H9 (cell line): ENCODE measurements at regions not wholly inside any gene's neighbourhood (a gene's known extent, or its start where the extent isn't known, plus 50 kb on each side); places are given as distances from the start of the nearest gene placed in this dataset.

Source experiments
- DNase-seq: peaks from one replicate; pipeline ENCODE4 v3.0.0-alpha.2; 2017
- H2AFZ ChIP-seq: one replicate; pipeline ENCODE4 v1.6.1; 2013; ENCODE audit warnings: mild to moderate bottlenecking, low read length, control low read depth, moderate library complexity
- H2AK5ac ChIP-seq: 2 replicates; pipeline ENCODE4 v1.6.1; 2013; ENCODE audit warnings: low read length, control low read depth, mixed read lengths; ENCODE audit not compliant: insufficient read length
- H2BK120ac ChIP-seq: one replicate; pipeline ENCODE4 v1.6.1; 2013; ENCODE audit warnings: low read depth, mild to moderate bottlenecking, low read length, control low read depth, inconsistent platforms; ENCODE audit not compliant: poor library complexity, severe bottlenecking
- H2BK12ac ChIP-seq: 2 replicates; pipeline ENCODE4 v1.6.1; 2013; ENCODE audit warnings: low read length, control low read depth, mixed read lengths, low read depth; ENCODE audit not compliant: insufficient read length
- H2BK15ac ChIP-seq: 2 replicates; pipeline ENCODE4 v1.6.1; 2013; ENCODE audit warnings: low read depth, low read length, control low read depth
- H2BK20ac ChIP-seq: one replicate; pipeline ENCODE4 v1.6.1; 2013; ENCODE audit warnings: low read depth, mild to moderate bottlenecking, low read length, control low read depth, inconsistent platforms; ENCODE audit not compliant: poor library complexity, severe bottlenecking
- H2BK5ac ChIP-seq: 2 replicates; pipeline ENCODE4 v1.6.1; 2013; ENCODE audit warnings: low read length, control low read depth, mixed read lengths; ENCODE audit not compliant: insufficient read length
- H3K14ac ChIP-seq: 2 replicates; pipeline ENCODE4 v1.6.1; 2013; ENCODE audit warnings: low read length, control low read depth; ENCODE audit not compliant: insufficient read depth
- H3K18ac ChIP-seq: 2 replicates; pipeline ENCODE4 v1.6.1; 2013; ENCODE audit warnings: low read depth, mild to moderate bottlenecking, mixed read lengths, low read length, control low read depth; ENCODE audit not compliant: insufficient read length
- H3K23ac ChIP-seq: 2 replicates; pipeline ENCODE4 v1.6.1; 2013; ENCODE audit warnings: low read length, control low read depth, mixed read lengths, low read depth; ENCODE audit not compliant: insufficient read length
- H3K23me2 ChIP-seq: 2 replicates; pipeline ENCODE4 v1.6.1; 2013; ENCODE audit warnings: low read depth, mild to moderate bottlenecking, mixed read lengths, low read length, control low read depth; ENCODE audit not compliant: insufficient read length, poor library complexity, severe bottlenecking
- H3K27ac ChIP-seq: 2 replicates; pipeline ENCODE4 v1.5.1; 2013; ENCODE audit warnings: low read length, control low read depth, mixed read lengths, low read depth; ENCODE audit not compliant: insufficient read length
- H3K27me3 ChIP-seq: 2 replicates; pipeline ENCODE4 v1.6.1; 2013; ENCODE audit warnings: low read length, control low read depth, inconsistent platforms; ENCODE audit not compliant: insufficient read depth
- H3K4ac ChIP-seq: 2 replicates; pipeline ENCODE4 v1.6.1; 2013; ENCODE audit warnings: low read depth, mild to moderate bottlenecking, control low read depth, inconsistent platforms, low read length, moderate library complexity
- H3K4me1 ChIP-seq: 2 replicates; pipeline ENCODE4 v1.6.1; 2013; ENCODE audit warnings: low read length, control low read depth, inconsistent platforms; ENCODE audit not compliant: insufficient read depth
- H3K4me2 ChIP-seq: 2 replicates; pipeline ENCODE4 v1.6.1; 2013; ENCODE audit warnings: low read length, control low read depth, mixed read lengths; ENCODE audit not compliant: insufficient read length, insufficient read depth
- H3K56ac ChIP-seq: 2 replicates; pipeline ENCODE4 v1.6.1; 2013; ENCODE audit warnings: low read depth, mild to moderate bottlenecking, mixed read lengths, low read length, control low read depth; ENCODE audit not compliant: insufficient read length
- H3K79me1 ChIP-seq: 2 replicates; pipeline ENCODE4 v1.6.1; 2013; ENCODE audit warnings: low read depth, mild to moderate bottlenecking, moderate library complexity, low read length, control low read depth, inconsistent platforms; ENCODE audit not compliant: insufficient read depth, poor library complexity, severe bottlenecking
- H3K79me2 ChIP-seq: 2 replicates; pipeline ENCODE4 v1.6.1; 2013; ENCODE audit warnings: low read length, control low read depth, inconsistent platforms; ENCODE audit not compliant: insufficient read depth
- H3K9ac ChIP-seq: 2 replicates; pipeline ENCODE4 v1.6.1; 2013; ENCODE audit warnings: low read length, control low read depth, mixed read lengths; ENCODE audit not compliant: insufficient read length; ENCODE audit errors: extremely low read depth
- H3K9me3 ChIP-seq: one replicate; pipeline ENCODE4 v1.6.1; 2013; ENCODE audit warnings: low read depth, low read length, inconsistent platforms; ENCODE audit not compliant: control insufficient read depth
- H3T11ph ChIP-seq: one replicate; pipeline ENCODE4 v1.6.1; 2013; ENCODE audit warnings: mild to moderate bottlenecking, low read length, control low read depth, inconsistent platforms
- H4K20me1 ChIP-seq: one replicate; pipeline ENCODE4 v1.6.1; 2013; ENCODE audit not compliant: control insufficient read depth, insufficient read length, insufficient read depth
- H4K5ac ChIP-seq: 2 replicates; pipeline ENCODE4 v1.6.1; 2013; ENCODE audit warnings: low read depth, mild to moderate bottlenecking, mixed read lengths, low read length, control low read depth; ENCODE audit not compliant: insufficient read length
- H4K8ac ChIP-seq: replicated peaks from 2 replicates; pipeline ENCODE4 v1.6.1; 2013; ENCODE audit warnings: low read length, control low read depth, mixed read lengths, low read depth; ENCODE audit not compliant: insufficient read length
- H4K91ac ChIP-seq: 2 replicates; pipeline ENCODE4 v1.6.1; 2013; ENCODE audit warnings: low read depth, mild to moderate bottlenecking, moderate library complexity, mixed read lengths, low read length, control low read depth; ENCODE audit not compliant: insufficient read length
- H3K27ac Mint-ChIP-seq, 3 experiments: 2 replicates in 2 of 3; 3 replicates in 1 of 3; pipeline ENCODE4 v1.8.0; 2020 to 2021; ENCODE audit warnings: mixed read lengths in 3 of 3, mild to moderate bottlenecking in 1 of 3, moderate library complexity in 1 of 3
- H3K27me3 Mint-ChIP-seq: 2 replicates; pipeline ENCODE4 v1.8.0; 2021; ENCODE audit warnings: low read depth, mild to moderate bottlenecking, moderate library complexity, mixed read lengths
- H3K36me3 Mint-ChIP-seq, 3 experiments: 2 replicates in 2 of 3; 3 replicates in 1 of 3; pipeline ENCODE4 v1.8.0; 2020 to 2021; ENCODE audit warnings: low read depth in 3 of 3, mixed read lengths in 3 of 3; ENCODE audit not compliant: insufficient read depth in 1 of 3
- H3K4me1 Mint-ChIP-seq, 2 experiments: 2 replicates each; pipeline ENCODE4 v1.8.0; 2020; ENCODE audit warnings: mixed read lengths in 2 of 2
- H3K4me3 Mint-ChIP-seq, 2 experiments: 2 replicates in 1 of 2; 3 replicates in 1 of 2; pipeline ENCODE4 v1.8.0; 2020 to 2021; ENCODE audit warnings: mild to moderate bottlenecking in 2 of 2, mixed read lengths in 2 of 2, moderate library complexity in 1 of 2
- H3K9me3 Mint-ChIP-seq, 2 experiments: 2 replicates in 1 of 2; 3 replicates in 1 of 2; pipeline ENCODE4 v1.8.0; 2020; ENCODE audit warnings: mild to moderate bottlenecking in 2 of 2, mixed read lengths in 2 of 2, moderate library complexity in 1 of 2
- WGBS: extraction: QIAGEN DNeasy Blood & Tissue Kit; methylation state at CpG from one replicate; pipeline ENCODE4 v1.1.7; 2013; ENCODE audit warnings: missing lambda C conversion rate, low lambda C conversion rate, mixed read lengths; ENCODE audit not compliant: insufficient read length; ENCODE audit errors: extremely low coverage; 5-methylcytosine and 5-hydroxymethylcytosine counted together
- TF ChIP-seq, protein P1 (sequence below): fragments of 200-600 bp; sonication (generic); conservative IDR thresholded peaks from 3 replicates; pipeline ENCODE4 v1.8.0; 2021; ENCODE audit warnings: antibody characterized with exemption, mild to moderate bottlenecking

DNA sequence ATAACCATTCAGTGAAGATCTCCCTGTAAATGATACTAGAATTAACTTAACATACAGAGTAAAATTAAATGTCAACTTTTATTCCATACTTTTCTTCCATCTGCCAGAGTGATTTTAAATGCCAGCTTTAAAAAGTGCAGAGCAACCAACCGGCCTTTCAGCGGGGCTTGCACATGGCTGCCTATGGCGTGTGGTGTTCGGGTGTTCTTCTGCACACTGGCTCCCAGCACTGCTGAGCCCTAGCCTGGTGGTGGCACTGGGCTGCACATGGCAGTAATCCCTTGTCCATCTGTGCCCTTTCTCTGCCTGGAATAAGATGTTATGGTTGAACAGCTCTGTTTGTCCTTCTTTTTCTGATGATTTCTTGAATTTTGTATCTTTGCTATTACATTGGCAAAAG lies 156.3 kb downstream of the SNX7 start:
- H2BK12ac ChIP-seq: no peak overlapping the region
- H3K27ac ChIP-seq: no peak overlapping the region
- H3K9me3 ChIP-seq: no peaks in the 10 kb centered on the region
- H3K4me1 ChIP-seq: no peaks in the 10 kb centered on the region
- no peaks in the 10 kb centered on the region for H3K9me3 Mint-ChIP-seq
- H3K56ac ChIP-seq: no peak overlapping the region
- no peak overlapping the region for H4K8ac ChIP-seq
- peaks cover 2 to 3% of the 10 kb centered on the region in 2 experiments; a peak in 1 of 4 replicates for H3K4me1 Mint-ChIP-seq
- H3K4me3 Mint-ChIP-seq: no peak overlapping the region
- H2AK5ac ChIP-seq: no peak overlapping the region
- no peak overlapping the region for H2BK20ac ChIP-seq
- no peak overlapping the region for H3K4me2 ChIP-seq
- H4K5ac ChIP-seq: no peak overlapping the region
- TF ChIP-seq, protein P1, sequence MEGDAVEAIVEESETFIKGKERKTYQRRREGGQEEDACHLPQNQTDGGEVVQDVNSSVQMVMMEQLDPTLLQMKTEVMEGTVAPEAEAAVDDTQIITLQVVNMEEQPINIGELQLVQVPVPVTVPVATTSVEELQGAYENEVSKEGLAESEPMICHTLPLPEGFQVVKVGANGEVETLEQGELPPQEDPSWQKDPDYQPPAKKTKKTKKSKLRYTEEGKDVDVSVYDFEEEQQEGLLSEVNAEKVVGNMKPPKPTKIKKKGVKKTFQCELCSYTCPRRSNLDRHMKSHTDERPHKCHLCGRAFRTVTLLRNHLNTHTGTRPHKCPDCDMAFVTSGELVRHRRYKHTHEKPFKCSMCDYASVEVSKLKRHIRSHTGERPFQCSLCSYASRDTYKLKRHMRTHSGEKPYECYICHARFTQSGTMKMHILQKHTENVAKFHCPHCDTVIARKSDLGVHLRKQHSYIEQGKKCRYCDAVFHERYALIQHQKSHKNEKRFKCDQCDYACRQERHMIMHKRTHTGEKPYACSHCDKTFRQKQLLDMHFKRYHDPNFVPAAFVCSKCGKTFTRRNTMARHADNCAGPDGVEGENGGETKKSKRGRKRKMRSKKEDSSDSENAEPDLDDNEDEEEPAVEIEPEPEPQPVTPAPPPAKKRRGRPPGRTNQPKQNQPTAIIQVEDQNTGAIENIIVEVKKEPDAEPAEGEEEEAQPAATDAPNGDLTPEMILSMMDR: no peak
- H2AFZ ChIP-seq: no peak overlapping the region
- H2BK15ac ChIP-seq: no peak overlapping the region
- H3K18ac ChIP-seq: no peak overlapping the region
- no peak overlapping the region for H3K14ac ChIP-seq
- no peaks in the 10 kb centered on the region for H3K79me2 ChIP-seq
- H3T11ph ChIP-seq: no peak overlapping the region
- H3K27me3 Mint-ChIP-seq: no peaks in the 10 kb centered on the region
- H2BK5ac ChIP-seq: no peak overlapping the region
- no peak overlapping the region for H3K4ac ChIP-seq
- no peaks in the 10 kb centered on the region for H4K20me1 ChIP-seq
- H3K36me3 Mint-ChIP-seq: 0 out of 7 replicates have a peak, but pooled peaks cover 0 to 5% (median 0%) of the 10 kb centered on the region in 3 experiments
- no peaks in the 10 kb centered on the region for H3K23me2 ChIP-seq
- H3K79me1 ChIP-seq: no peaks in the 10 kb centered on the region
- DNase-seq: no peak
- no peak overlapping the region for H3K23ac ChIP-seq
- no peak overlapping the region for H3K9ac ChIP-seq
- no peak overlapping the region for H3K27ac Mint-ChIP-seq
- WGBS: no CpG with 5 or more reads among the region's 4 CpGs
- H2BK120ac ChIP-seq: no peak overlapping the region
- no peaks in the 10 kb centered on the region for H3K27me3 ChIP-seq
- no peak overlapping the region for H4K91ac ChIP-seq
